HepG2 (cell line): ENCODE measurements at regions not wholly inside any gene's neighbourhood (a gene's known extent, or its start where the extent isn't known, plus 50 kb on each side); places are given as distances from the start of the nearest gene placed in this dataset.

Experiments
- ATAC-seq: fragments of 200-7000 bp; cut with Tn5 transposase; 3 replicates; pipeline ENCODE4 v1.9.1; 2020; ENCODE audit warnings: mild to moderate bottlenecking, moderate library complexity
- BruUV-seq: library from RNA; stranded (reverse); fragments of 400-500 nt; replicated peaks from 2 replicates; lab custom pipeline; 2021; lab: Mats Ljungman, UMichigan
- CTCF ChIA-PET: fragments of 300-600 bp; formaldehyde crosslinking; extraction: SDS; loops from one replicate; lab custom pipeline; 2021; ENCODE audit warnings: low total read pairs, inconsistent platforms, low intra/inter-chr PET ratio; lab: Yijun Ruan, JAX
- POLR2A ChIA-PET: fragments of 350-600 bp; sonication (Branson Sonifier 250); formaldehyde crosslinking; loops from one replicate; lab custom pipeline; 2020; ENCODE audit warnings: antibody characterized with exemption, inconsistent platforms; lab: Yijun Ruan, JAX
- DNase-seq: peaks from one replicate; pipeline ENCODE4 v3.0.0-alpha.2; 2015; ENCODE audit warnings: low spot score
- FAIRE-seq: peaks from 3 replicates; lab custom pipeline; 2011; peaks lifted over from hg19 to GRCh38; lab: Jason Lieb, UNC
- H2AFZ ChIP-seq: one replicate; pipeline ENCODE4 v1.6.1; 2011; ENCODE audit warnings: low read length, inconsistent platforms
- H3K27ac ChIP-seq: fragments of 300-600 bp; 3 replicates; pipeline ENCODE4 v1.8.0; 2011; ENCODE audit warnings: mixed run types, mild to moderate bottlenecking, mixed read lengths, low read length, inconsistent platforms; ENCODE audit not compliant: insufficient read depth; ENCODE audit errors: extremely low read length
- H3K27me3 ChIP-seq, 2 experiments: fragments of 200-600 bp in 1 of 2; 2 replicates in 1 of 2; 3 replicates in 1 of 2; pipeline versions ENCODE4 v1.6.0 to v1.8.0; 2011; ENCODE audit warnings: low read length in 2 of 2, mild to moderate bottlenecking in 2 of 2, moderate library complexity in 2 of 2, inconsistent platforms in 1 of 2; ENCODE audit not compliant: insufficient read depth in 2 of 2, control insufficient read depth in 1 of 2
- H3K36me3 ChIP-seq, 2 experiments: fragments of 200-600 bp in 1 of 2; replicated peaks in 1 of 2; 2 replicates in 1 of 2; 3 replicates in 1 of 2; pipeline versions ENCODE4 v1.5.1 to v1.8.0; 2011; ENCODE audit warnings: low read length in 2 of 2, inconsistent platforms in 1 of 2; ENCODE audit not compliant: insufficient read depth in 2 of 2, control insufficient read depth in 1 of 2
- H3K4me1 ChIP-seq: 2 replicates; pipeline ENCODE4 v1.5.1; 2012; ENCODE audit warnings: low read length, inconsistent platforms; ENCODE audit not compliant: insufficient read depth
- H3K4me2 ChIP-seq: 2 replicates; pipeline ENCODE4 v1.6.0; 2011; ENCODE audit warnings: low read depth, low read length, inconsistent platforms
- H3K4me3 ChIP-seq, 3 experiments: fragments of 200-600 bp in 1 of 3; sonication (generic), shearing (Covaris generic) in 1 of 3; replicated peaks in 1 of 3; 2 replicates each; pipeline ENCODE4 v1.5.1; 2011 to 2016; ENCODE audit warnings: low read length in 3 of 3, inconsistent platforms in 2 of 3, low read depth in 2 of 3, mild to moderate bottlenecking in 2 of 3, control low read depth in 1 of 3, mixed read lengths in 1 of 3; ENCODE audit not compliant: insufficient read depth in 1 of 3
- H3K79me2 ChIP-seq: one replicate; pipeline ENCODE4 v1.6.1; 2011; ENCODE audit warnings: low read length, inconsistent platforms; ENCODE audit not compliant: insufficient read depth
- H3K9ac ChIP-seq: 2 replicates; pipeline ENCODE4 v1.6.0; 2011; ENCODE audit warnings: mild to moderate bottlenecking, low read depth, low read length, inconsistent platforms; ENCODE audit not compliant: insufficient read depth
- H3K9me3 ChIP-seq: 2 replicates; pipeline ENCODE4 v1.5.1; 2012; ENCODE audit warnings: mild to moderate bottlenecking, low read length
- H4K20me1 ChIP-seq: 2 replicates; pipeline ENCODE4 v1.6.0; 2011; ENCODE audit warnings: inconsistent platforms, mild to moderate bottlenecking, low read length, moderate library complexity; ENCODE audit not compliant: insufficient read depth
- ARID3A ChIP-seq: IDR thresholded peaks from 2 replicates; pipeline ENCODE4 v1.6.1; 2012; ENCODE audit warnings: low read depth, low read length, improper control_type of control experiment
- ELF4 ChIP-seq: sonication (generic); formaldehyde crosslinking; IDR thresholded peaks from 2 replicates; pipeline ENCODE4 v1.5.0; 2020; ENCODE audit warnings: missing genetic modification reagents, mild to moderate bottlenecking, moderate library complexity, borderline replicate concordance
- FOSL2 ChIP-seq: sonication (generic); formaldehyde crosslinking; IDR thresholded peaks from 2 replicates; pipeline ENCODE4 v1.4.0; 2020; ENCODE audit warnings: missing genetic modification reagents
- GFI1 ChIP-seq: sonication (generic); formaldehyde crosslinking; IDR thresholded peaks from 2 replicates; pipeline ENCODE4 v1.5.0; 2020; ENCODE audit warnings: missing genetic modification reagents, mild to moderate bottlenecking, borderline replicate concordance
- KMT2A ChIP-seq: sonication (generic); formaldehyde crosslinking; IDR thresholded peaks from 2 replicates; pipeline ENCODE4 v1.4.0; 2020; ENCODE audit warnings: missing genetic modification reagents
- PBX2 ChIP-seq: IDR thresholded peaks from 2 replicates; pipeline ENCODE4 v1.6.1; 2016; ENCODE audit warnings: control low read depth
- PLSCR1 ChIP-seq: sonication (generic); formaldehyde crosslinking; IDR thresholded peaks from 2 replicates; pipeline ENCODE4 v1.5.0; 2020; ENCODE audit warnings: missing genetic modification reagents, mild to moderate bottlenecking, borderline replicate concordance
- RAD21 ChIP-seq: fragments of 450-650 bp; formaldehyde crosslinking; IDR thresholded peaks from 2 replicates; pipeline ENCODE4 v1.5.0; 2020; ENCODE audit warnings: mild to moderate bottlenecking
- SOX6 ChIP-seq, 2 experiments: fragments of 450-650 bp in 1 of 2; sonication (generic) in 1 of 2; formaldehyde crosslinking in 1 of 2; IDR thresholded peaks; 2 replicates each; pipeline versions ENCODE4 v1.4.0 to v1.6.1; 2017 to 2020; ENCODE audit warnings: antibody characterized with exemption in 1 of 2, mild to moderate bottlenecking in 1 of 2, missing genetic modification reagents in 1 of 2
- THRA ChIP-seq: sonication (generic); formaldehyde crosslinking; IDR thresholded peaks from 2 replicates; pipeline ENCODE4 v1.4.0; 2020; ENCODE audit warnings: missing genetic modification reagents, borderline replicate concordance
- ZFP91 ChIP-seq: sonication (generic); formaldehyde crosslinking; IDR thresholded peaks from 2 replicates; pipeline ENCODE4 v1.9.0; 2022; ENCODE audit warnings: missing genetic modification reagents, mild to moderate bottlenecking, borderline replicate concordance
- ZFX ChIP-seq: sonication (generic); formaldehyde crosslinking; IDR thresholded peaks from 2 replicates; pipeline ENCODE4 v1.4.0; 2020; ENCODE audit warnings: mild to moderate bottlenecking, low read depth, missing genetic modification reagents, moderate library complexity
- ZKSCAN8 ChIP-seq: IDR thresholded peaks from 2 replicates; pipeline ENCODE4 v1.6.1; 2016; ENCODE audit warnings: borderline replicate concordance, missing genetic modification reagents, missing compliant biosample characterization
- ZNF34 ChIP-seq: sonication (generic); formaldehyde crosslinking; IDR thresholded peaks from 2 replicates; pipeline ENCODE4 v1.4.0; 2020; ENCODE audit warnings: mild to moderate bottlenecking, missing genetic modification reagents, borderline replicate concordance
- WGBS: methylation state at CpG from one replicate; pipeline ENCODE4 v1.1.6; 2017; ENCODE audit warnings: low lambda C conversion rate; 5-methylcytosine and 5-hydroxymethylcytosine counted together
- in situ Hi-C: cut with HindIII; loops from 2 replicates; pipeline ENCODE4 v1.10.0; 2017; ENCODE audit warnings: low pct_unique_long_range_greater_than_20kb; ENCODE audit not compliant: extremely low pct_ligation_motif_present
- intact Hi-C: fragments of 100-400 bp; cut with micrococcal nuclease; formaldehyde crosslinking; loops from one replicate; pipeline ENCODE4 v1.10.0; 2022; ENCODE audit not compliant: unreplicated experiment

GRCh38 chr2:240311821-240312220, 123.6 kb upstream of the GPC1 start (continued):
- TF ChIP-seq THRA (CRISPR knock-in tag) (no peak), PLSCR1 (CRISPR knock-in tag) (no peak), SOX6 (IDR thresholded peaks at IDR 0.05) (no peak), SOX6 (CRISPR knock-in tag; IDR thresholded peaks at IDR 0.05) (no peak), ZFX (no peak)

- no peak for DNase-seq
- in situ Hi-C loops (no loop called here), intact Hi-C loops (no loop called here)
- no peaks in the 10 kb centered on the region for H3K9me3 ChIP-seq
- H3K9ac ChIP-seq, result no peak overlapping the region
- H2AFZ ChIP-seq, result no peak overlapping the region
- no peaks in the 10 kb centered on the region for H3K79me2 ChIP-seq
- no peak overlapping the region for H3K27ac ChIP-seq
- ATAC-seq, result no peak
- no TSS peak for BruUV-seq
- CTCF ChIA-PET, result no interaction called here
- H3K4me2 ChIP-seq, result no peak overlapping the region
- H3K4me3 ChIP-seq, result no peak overlapping the region
- peaks cover 27 to 75% of the 10 kb centered on the region in 2 experiments; a peak in 4 of 5 replicates for H3K27me3 ChIP-seq
- TF ChIP-seq ELF4 (CRISPR knock-in tag) (no peak), PBX2 (CRISPR knock-in tag) (no peak), KMT2A (CRISPR knock-in tag) (no peak), RAD21 (CRISPR knock-in tag) (no peak), GFI1 (CRISPR knock-in tag) (no peak), ZNF34 (CRISPR knock-in tag) (no peak), ZFP91 (no peak), ZKSCAN8 (no peak), FOSL2 (CRISPR knock-in tag) (no peak), ARID3A (no peak)
- no peaks in the 10 kb centered on the region for H4K20me1 ChIP-seq
- H3K36me3 ChIP-seq, result no peaks in the 10 kb centered on the region
- WGBS, result 16% methylated on average over 11 of the region's 11 CpGs
- POLR2A ChIA-PET, result no interaction called here
- no peaks in the 10 kb centered on the region for H3K4me1 ChIP-seq
- no peak for FAIRE-seq
These were observed 116.1 kb upstream of the GPC1 start for GRCh38 chr2:240319221-240319854.
